WI38 (cell line): ENCODE measurements at regions not wholly inside any gene's neighbourhood (a gene's known extent, or its start where the extent isn't known, plus 50 kb on each side); places are given as distances from the start of the nearest gene placed in this dataset.

ENCODE experiments used
- H3K4me3 ChIP-seq: 2 replicates; pipeline ENCODE4 v1.5.1; 2011; ENCODE audit warnings: low read depth, mild to moderate bottlenecking, control low read depth, low read length
- CTCF ChIP-seq: IDR thresholded peaks from 2 replicates; pipeline ENCODE4 v1.5.1; 2012; ENCODE audit warnings: low read depth, mild to moderate bottlenecking, control low read depth, low read length

GRCh38 chr2:196336207-196336606 is 164.8 kb upstream of the STK17B start:
- no peak for TF ChIP-seq CTCF
- H3K4me3 ChIP-seq: no peak overlapping the region

- no peak for TF ChIP-seq CTCF
- no peak overlapping the region for H3K4me3 ChIP-seq
Observed at GRCh38 chr2:196336715-196337114, 165.3 kb upstream of the STK17B start.

GRCh38 chr2:196337208-196337953 is 166.0 kb upstream of the STK17B start:
- no peak overlapping the region for H3K4me3 ChIP-seq
- peak; percentile 39 for TF ChIP-seq CTCF

- H3K4me3 ChIP-seq: no peak overlapping the region
- no peak for TF ChIP-seq CTCF
Observed at GRCh38 chr2:196338440-196338839, 167.1 kb upstream of the STK17B start.

- no peak for TF ChIP-seq CTCF
- H3K4me3 ChIP-seq: no peak overlapping the region
Observed at GRCh38 chr2:196341277-196341841, 170.0 kb upstream of the STK17B start.

- H3K4me3 ChIP-seq: no peak overlapping the region
- TF ChIP-seq CTCF: no peak
Observed at GRCh38 chr2:196344397-196344796, 173.0 kb upstream of the STK17B start.

- H3K4me3 ChIP-seq: no peak overlapping the region
- TF ChIP-seq CTCF: no peak
Observed at GRCh38 chr2:196353717-196354116, 182.3 kb upstream of the STK17B start.
